Activated CD4-positive, alpha-beta T cell treated with anti-CD3 and anti-CD28 coated beads, Interleukin-2, amount 10 ng/mL, durations not matched to agents 24 days and 14 days (primary cell): ENCODE measurements at regions not wholly inside any gene's neighbourhood (a gene's known extent, or its start where the extent isn't known, plus 50 kb on each side); places are given as distances from the start of the nearest gene placed in this dataset.
"Not testable (repeated sequence)": the region's sequence is repeated elsewhere in the genome, so short reads cannot be mapped to it uniquely, and the experiment has no call there.

ENCODE experiments used
- DNase-seq: peaks from one replicate; pipeline ENCODE4 v3.0.0; 2022
- H3K27ac Mint-ChIP-seq: one replicate; pipeline ENCODE4 v1.8.0; 2022; ENCODE audit warnings: mild to moderate bottlenecking, mixed read lengths
- H3K27me3 Mint-ChIP-seq: one replicate; pipeline ENCODE4 v1.8.0; 2022; ENCODE audit warnings: mixed read lengths
- H3K36me3 Mint-ChIP-seq: one replicate; pipeline ENCODE4 v1.8.0; 2022; ENCODE audit warnings: low read depth, mild to moderate bottlenecking, mixed read lengths
- H3K4me1 Mint-ChIP-seq: one replicate; pipeline ENCODE4 v1.8.0; 2021; ENCODE audit warnings: mixed read lengths
- H3K4me3 Mint-ChIP-seq: one replicate; pipeline ENCODE4 v1.8.0; 2022; ENCODE audit warnings: mild to moderate bottlenecking, moderate library complexity, mixed read lengths
- H3K9me3 Mint-ChIP-seq: one replicate; pipeline ENCODE4 v1.8.0; 2021; ENCODE audit warnings: mixed read lengths
- intact Hi-C: fragments of 100-400 bp; cut with micrococcal nuclease; formaldehyde crosslinking; loops from one replicate; pipeline ENCODE4 v1.15.1; 2023

- Mint-ChIP-seq H3K4me1 (no peaks in the 10 kb centered on the region), H3K4me3 (no peak overlapping the region), H3K36me3 (peaks cover 2% of the 10 kb centered on the region), H3K9me3 (peaks cover 4% of the 10 kb centered on the region), H3K27ac (no peak overlapping the region), H3K27me3 (no peaks in the 10 kb centered on the region)
- intact Hi-C loops, result no loop called here
- DNase-seq, result no peak
These were observed 124.3 kb downstream of the GJA1 start for GRCh38 chr6:121559611-121560269.

GRCh38 chr6:121560476-121560875 is 125.0 kb downstream of the GJA1 start:
- Mint-ChIP-seq H3K4me3 (no peak overlapping the region), H3K27ac (no peak overlapping the region), H3K36me3 (peaks cover 2% of the 10 kb centered on the region), H3K27me3 (no peaks in the 10 kb centered on the region), H3K4me1 (no peaks in the 10 kb centered on the region), H3K9me3 (peaks cover 5% of the 10 kb centered on the region)
- no peak for DNase-seq
- intact Hi-C loops, result no loop called here

GRCh38 chr6:121563286-121563685 is 127.8 kb downstream of the GJA1 start:
- DNase-seq, result no peak
- intact Hi-C loops, result no loop called here
- peaks cover 5% of the 10 kb centered on the region for H3K9me3 Mint-ChIP-seq
- H3K4me3 Mint-ChIP-seq, result no peak overlapping the region
- H3K27me3 Mint-ChIP-seq, result no peaks in the 10 kb centered on the region
- no peaks in the 10 kb centered on the region for H3K4me1 Mint-ChIP-seq
- H3K36me3 Mint-ChIP-seq, result peaks cover 2% of the 10 kb centered on the region
- H3K27ac Mint-ChIP-seq, result no peak overlapping the region

- H3K36me3 Mint-ChIP-seq, H3K27ac Mint-ChIP-seq, H3K27me3 Mint-ChIP-seq, H3K4me1 Mint-ChIP-seq, H3K9me3 Mint-ChIP-seq, intact Hi-C loops, H3K4me3 Mint-ChIP-seq, DNase-seq: not testable (repeated sequence)
These were observed 129.1 kb downstream of the GJA1 start for GRCh38 chr6:121564529-121564928.

GRCh38 chr6:121571455-121571854 is 136.0 kb downstream of the GJA1 start:
- Mint-ChIP-seq H3K27ac (no peak overlapping the region), H3K9me3 (no peaks in the 10 kb centered on the region), H3K4me3 (no peak overlapping the region), H3K36me3 (no peaks in the 10 kb centered on the region), H3K27me3 (no peaks in the 10 kb centered on the region), H3K4me1 (peaks cover 3% of the 10 kb centered on the region)
- no peak for DNase-seq
- intact Hi-C loops, result no loop called here

GRCh38 chr6:121573481-121573880 is 138.0 kb downstream of the GJA1 start:
- H3K36me3 Mint-ChIP-seq, result no peaks in the 10 kb centered on the region
- no peak overlapping the region for H3K27ac Mint-ChIP-seq
- no peaks in the 10 kb centered on the region for H3K27me3 Mint-ChIP-seq
- intact Hi-C loops, result no loop called here
- no peak for DNase-seq
- H3K4me1 Mint-ChIP-seq, result peaks cover 3% of the 10 kb centered on the region
- H3K9me3 Mint-ChIP-seq, result no peaks in the 10 kb centered on the region
- no peak overlapping the region for H3K4me3 Mint-ChIP-seq

- Mint-ChIP-seq H3K27me3 (no peaks in the 10 kb centered on the region), H3K4me1 (peaks cover 3% of the 10 kb centered on the region), H3K27ac (no peak overlapping the region), H3K36me3 (no peaks in the 10 kb centered on the region), H3K9me3 (no peaks in the 10 kb centered on the region), H3K4me3 (no peak overlapping the region)
- intact Hi-C loops, result no loop called here
- DNase-seq, result no peak
These were observed 142.8 kb downstream of the GJA1 start for GRCh38 chr6:121578216-121578615.

GRCh38 chr6:121579478-121579877 is 144.0 kb downstream of the GJA1 start:
- no peaks in the 10 kb centered on the region for H3K4me1 Mint-ChIP-seq
- H3K27ac Mint-ChIP-seq, result no peak overlapping the region

GRCh38 chr6:121581327-121581726 is 145.9 kb downstream of the GJA1 start:
- H3K27me3 Mint-ChIP-seq, result no peaks in the 10 kb centered on the region
- H3K27ac Mint-ChIP-seq, result no peak overlapping the region
- intact Hi-C loops, result no loop called here
- H3K36me3 Mint-ChIP-seq, result no peaks in the 10 kb centered on the region
- H3K4me3 Mint-ChIP-seq, result no peak overlapping the region
- no peaks in the 10 kb centered on the region for H3K9me3 Mint-ChIP-seq
- peaks cover 2% of the 10 kb centered on the region for H3K4me1 Mint-ChIP-seq
- no peak for DNase-seq

More at GRCh38 chr6:121579478-121579877, 144.0 kb downstream of the GJA1 start:
- no peaks in the 10 kb centered on the region for H3K27me3 Mint-ChIP-seq
- no peak overlapping the region for H3K4me3 Mint-ChIP-seq
- DNase-seq, result no peak
- no peaks in the 10 kb centered on the region for H3K36me3 Mint-ChIP-seq
- intact Hi-C loops, result no loop called here
- no peaks in the 10 kb centered on the region for H3K9me3 Mint-ChIP-seq

GRCh38 chr6:121582262-121582661 is 146.8 kb downstream of the GJA1 start:
- H3K36me3 Mint-ChIP-seq, result no peaks in the 10 kb centered on the region
- H3K4me3 Mint-ChIP-seq, result no peak overlapping the region
- no peak overlapping the region for H3K27ac Mint-ChIP-seq
- H3K27me3 Mint-ChIP-seq, result no peaks in the 10 kb centered on the region
- no peaks in the 10 kb centered on the region for H3K9me3 Mint-ChIP-seq
- peaks cover 2% of the 10 kb centered on the region for H3K4me1 Mint-ChIP-seq
- intact Hi-C loops, result no loop called here
- no peak for DNase-seq

- DNase-seq, result no peak
- Mint-ChIP-seq H3K27me3 (no peaks in the 10 kb centered on the region), H3K4me1 (peaks cover 2% of the 10 kb centered on the region), H3K36me3 (no peaks in the 10 kb centered on the region), H3K27ac (no peak overlapping the region), H3K4me3 (no peak overlapping the region), H3K9me3 (no peaks in the 10 kb centered on the region)
- intact Hi-C loops, result no loop called here
These were observed 149.3 kb downstream of the GJA1 start for GRCh38 chr6:121584586-121585369.

- H3K27me3 Mint-ChIP-seq, result no peaks in the 10 kb centered on the region
- H3K27ac Mint-ChIP-seq, result no peak overlapping the region
- no peak overlapping the region for H3K4me3 Mint-ChIP-seq
- DNase-seq, result no peak
- no peaks in the 10 kb centered on the region for H3K36me3 Mint-ChIP-seq
- no peaks in the 10 kb centered on the region for H3K9me3 Mint-ChIP-seq
- intact Hi-C loops, result no loop called here
- H3K4me1 Mint-ChIP-seq, result no peaks in the 10 kb centered on the region
These were observed 155.0 kb downstream of the GJA1 start for GRCh38 chr6:121590438-121590837.

GRCh38 chr6:121590916-121591315 is 155.5 kb downstream of the GJA1 start:
- no peak overlapping the region for H3K4me3 Mint-ChIP-seq
- H3K9me3 Mint-ChIP-seq, result no peaks in the 10 kb centered on the region
- H3K4me1 Mint-ChIP-seq, result no peaks in the 10 kb centered on the region
- no peak for DNase-seq
- H3K27me3 Mint-ChIP-seq, result no peaks in the 10 kb centered on the region
- intact Hi-C loops, result no loop called here
- no peaks in the 10 kb centered on the region for H3K36me3 Mint-ChIP-seq
- H3K27ac Mint-ChIP-seq, result no peak overlapping the region

- H3K27ac Mint-ChIP-seq, result no peak overlapping the region
- no peaks in the 10 kb centered on the region for H3K36me3 Mint-ChIP-seq
- intact Hi-C loops, result no loop called here
- DNase-seq, result no peak
- no peak overlapping the region for H3K4me3 Mint-ChIP-seq
- H3K27me3 Mint-ChIP-seq, result no peaks in the 10 kb centered on the region
- no peaks in the 10 kb centered on the region for H3K4me1 Mint-ChIP-seq
- H3K9me3 Mint-ChIP-seq, result no peaks in the 10 kb centered on the region
These were observed 157.0 kb downstream of the GJA1 start for GRCh38 chr6:121592261-121592935.
